Keratinocyte (primary cell): ENCODE measurements at regions not wholly inside any gene's neighbourhood (a gene's known extent, or its start where the extent isn't known, plus 50 kb on each side); places are given as distances from the start of the nearest gene placed in this dataset.

Source experiments
- CTCF ChIP-seq, 3 experiments: IDR thresholded peaks in 1 of 3; conservative IDR thresholded peaks in 1 of 3; optimal IDR thresholded peaks in 1 of 3; 2 replicates in 2 of 3; 3 replicates in 1 of 3; pipeline versions ENCODE3 to v1.5.1; 2011; ENCODE audit warnings: low read length in 3 of 3, mild to moderate bottlenecking in 3 of 3, moderate library complexity in 2 of 3, control low read depth in 1 of 3, inconsistent platforms in 1 of 3; ENCODE audit not compliant: insufficient read depth in 2 of 3; ENCODE audit errors: extremely low read depth in 1 of 3
- EZH2 ChIP-seq: IDR thresholded peaks from one replicate; pipeline ENCODE4 v1.6.1; 2012; ENCODE audit warnings: inconsistent platforms, mild to moderate bottlenecking, low read length, moderate library complexity

DNA sequence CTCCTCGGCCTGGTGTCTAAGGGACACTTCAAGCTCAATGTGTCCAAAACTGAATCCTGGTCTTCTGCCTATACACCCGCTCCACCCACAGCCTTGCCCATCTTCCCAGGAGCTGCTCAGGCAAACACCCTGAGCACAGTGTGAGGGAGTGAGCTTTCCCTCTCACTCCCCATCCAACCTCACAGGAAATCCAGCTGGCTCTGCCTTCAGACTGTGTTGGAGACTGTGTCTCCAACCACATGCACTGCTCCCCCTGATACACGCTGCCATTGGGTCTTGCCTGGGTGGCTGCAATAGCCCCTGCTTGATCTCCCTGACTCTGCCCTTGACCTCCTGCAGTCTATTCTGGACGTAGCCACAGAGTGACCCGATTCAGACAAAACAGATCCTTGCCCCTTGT is 319.5 kb upstream of the MSX2 start:
- TF ChIP-seq CTCF (optimal IDR thresholded peaks at IDR 0.05 in 1 of 3, IDR thresholded peaks at IDR 0.05 in 1 of 3, conservative IDR thresholded peaks at IDR 0.05 in 1 of 3; ENCODE audit: extremely low read depth in 1 of 3, insufficient read depth in 2 of 3, low read length in 3 of 3) (no peak), EZH2 (no peak)
